ENCODE measurements at regions not wholly inside any gene's neighbourhood (a gene's known extent, or its start where the extent isn't known, plus 50 kb on each side); places are given as distances from the start of the nearest gene placed in this dataset.

DNA sequence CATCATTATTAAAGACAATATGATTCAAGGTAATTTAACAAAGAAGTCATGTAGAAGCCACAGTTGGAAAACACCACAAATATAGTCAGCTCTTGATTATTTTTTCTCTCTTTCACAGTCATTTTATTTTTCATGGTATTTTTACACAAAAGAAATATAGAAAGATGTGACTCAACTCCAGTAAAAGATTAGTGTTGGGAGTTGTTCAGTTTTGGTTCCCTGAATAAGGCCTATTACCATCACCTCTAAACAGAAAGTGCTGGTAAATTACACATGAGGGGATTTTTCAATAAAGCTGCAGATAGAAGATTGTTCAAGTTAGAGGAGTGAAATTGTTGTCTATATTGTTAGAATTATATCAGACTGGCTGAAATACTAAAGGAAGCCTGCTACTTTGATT, 107.0 kb downstream of the DDIT4L start:
- no peak for DNase-seq

DNA sequence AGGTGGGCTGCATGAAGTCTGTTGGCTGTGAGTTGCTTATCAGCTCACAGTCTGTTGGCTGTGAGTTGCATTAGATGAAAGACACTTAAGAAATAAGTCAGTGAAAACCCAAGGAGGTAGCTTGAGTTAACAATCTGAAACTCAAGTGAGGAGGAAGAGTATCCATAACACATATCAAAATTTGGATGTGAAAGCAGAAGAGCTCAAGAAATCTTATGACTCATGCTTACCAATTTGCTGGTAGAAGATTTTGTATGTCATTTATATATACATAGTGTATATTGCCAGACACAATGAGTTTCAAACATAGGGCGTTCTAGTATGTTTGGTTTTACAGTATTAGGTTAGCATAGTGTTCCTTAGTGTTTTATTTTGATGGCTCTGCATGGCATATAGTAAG, 107.4 kb downstream of the DDIT4L start:
- DNase-seq: no peak

DNA sequence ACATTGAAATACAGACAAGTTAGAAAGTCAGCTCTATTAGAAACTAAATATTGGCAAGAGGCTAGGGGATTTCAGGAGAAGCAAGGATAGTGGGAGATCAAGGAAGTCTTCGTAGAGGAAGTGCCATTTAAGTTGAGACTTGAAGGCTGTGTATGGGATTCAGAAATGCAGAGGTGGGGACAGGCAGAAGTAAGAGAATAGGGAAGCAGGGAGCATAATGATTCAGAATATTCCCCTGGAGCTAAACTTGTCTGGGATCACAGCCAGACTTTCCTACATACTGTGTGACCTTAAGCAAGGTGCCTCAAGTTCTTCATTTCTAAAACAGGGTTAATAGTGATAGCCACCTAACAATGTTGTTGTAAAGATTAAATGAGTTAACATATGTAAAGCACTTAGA, 108.8 kb downstream of the DDIT4L start:
- no peak for DNase-seq

DNA sequence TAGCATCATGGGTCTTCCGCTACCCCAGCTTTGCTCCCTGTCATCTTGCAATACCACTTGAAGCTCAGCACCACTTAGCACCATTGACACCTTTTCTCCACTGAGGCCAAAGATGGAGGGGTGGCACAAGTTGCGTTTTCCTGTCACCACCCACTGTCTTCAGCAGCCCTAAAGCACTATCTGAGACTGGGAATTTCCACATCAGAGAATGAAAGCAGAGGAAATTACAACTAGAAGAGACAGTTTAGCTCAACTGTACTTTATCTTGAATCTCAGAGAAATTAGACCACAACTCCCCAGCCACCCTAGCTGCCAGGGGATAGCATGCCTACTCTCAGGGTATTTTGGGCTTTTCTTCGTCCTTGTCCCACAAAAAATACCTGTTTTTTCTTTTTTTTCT, 111.0 kb downstream of the DDIT4L start:
- no peak for DNase-seq

DNA sequence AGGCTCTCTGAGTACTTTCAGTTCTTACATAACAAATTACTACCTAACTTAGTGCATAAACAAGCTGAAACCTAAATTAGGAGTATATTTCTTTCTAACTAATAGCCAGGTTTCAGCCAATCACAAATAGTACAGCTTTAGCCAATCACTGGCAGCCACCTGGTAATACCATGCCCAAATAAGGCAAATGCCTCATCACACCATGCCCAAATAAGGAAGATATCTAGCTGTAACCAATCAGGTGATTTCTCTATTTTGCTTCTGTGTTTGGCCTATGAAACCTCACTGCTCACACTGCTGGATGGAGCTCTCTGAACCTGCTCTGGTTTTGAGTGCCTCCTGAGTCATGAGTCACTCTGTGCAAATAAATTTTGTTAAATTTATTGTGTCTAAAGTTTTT, 113.5 kb downstream of the DDIT4L start:
- no peak for DNase-seq

DNA sequence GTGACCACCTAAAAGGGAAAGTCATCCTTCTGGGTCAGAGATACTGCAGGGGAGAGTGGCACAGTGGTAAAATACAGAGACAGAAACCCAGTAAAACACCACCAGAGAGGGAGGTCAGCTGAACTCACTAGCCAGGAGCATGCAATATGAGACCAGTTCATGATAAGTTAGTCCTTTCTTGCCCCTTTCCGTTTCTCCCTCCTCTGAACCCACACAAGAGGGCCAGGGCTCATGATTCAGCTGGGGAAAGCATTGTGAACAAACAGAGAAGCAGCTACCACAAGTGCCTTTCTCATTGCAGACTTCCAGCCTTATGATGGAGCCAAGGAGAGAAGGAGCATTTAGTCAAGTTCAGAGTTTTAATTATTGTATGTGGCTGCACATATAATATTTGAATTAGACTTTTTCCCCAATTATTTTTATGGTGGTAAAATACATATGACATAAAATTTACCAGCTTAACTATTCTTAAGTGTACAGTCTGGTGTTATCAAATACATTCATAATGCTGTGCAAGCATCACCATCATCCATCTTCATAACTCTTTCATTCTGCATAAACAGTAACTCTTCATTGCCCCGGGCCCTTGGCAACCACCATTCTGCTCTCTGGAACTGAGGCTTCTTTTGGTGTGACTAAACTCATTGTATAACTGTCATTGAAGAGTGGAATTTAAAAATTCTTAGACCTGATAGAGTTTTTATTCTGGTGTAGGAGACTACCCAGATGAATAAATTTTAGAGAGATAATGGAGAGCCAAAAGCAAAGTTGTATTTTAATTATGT, 114.6 kb downstream of the DDIT4L start:
- no peak for DNase-seq

DNA sequence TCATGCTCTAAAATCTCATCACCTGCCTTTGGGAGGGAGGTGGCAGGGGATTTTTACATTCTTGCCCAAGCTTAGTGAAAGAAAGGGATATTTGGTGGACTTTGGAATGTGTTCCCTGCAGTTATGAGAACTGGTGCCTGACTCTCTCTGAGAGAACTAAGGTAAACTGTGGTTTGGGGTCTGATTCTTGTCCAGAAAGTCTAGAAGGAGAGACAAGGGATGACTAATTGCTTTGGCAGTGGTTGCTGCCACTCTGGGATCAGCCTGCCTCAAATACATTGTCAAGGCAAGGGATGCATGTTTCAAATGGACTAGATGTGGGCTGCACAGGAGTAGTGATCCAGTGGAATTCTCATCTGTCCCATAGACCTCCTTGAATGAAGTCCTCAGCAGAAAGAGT, 115.2 kb downstream of the DDIT4L start:
- no peak for DNase-seq

DNA sequence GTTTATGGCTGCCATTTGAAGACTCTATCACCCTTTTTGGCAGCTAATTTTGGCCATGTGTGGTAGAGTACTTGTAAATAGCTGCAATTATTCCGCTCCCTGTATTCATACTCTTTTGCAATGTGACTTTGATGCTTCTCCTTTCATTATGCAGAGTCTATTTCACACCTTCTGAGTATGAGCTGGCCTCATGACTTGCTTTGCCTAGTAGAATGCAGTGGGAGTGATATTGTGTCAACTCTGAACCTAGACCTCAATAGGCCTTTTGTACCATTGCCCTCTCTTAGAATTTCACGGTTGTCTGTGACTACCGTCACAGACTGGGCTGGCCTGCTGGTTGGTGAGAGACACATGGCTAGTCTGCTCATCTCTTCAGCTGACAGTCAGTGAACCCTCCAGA, 118.8 kb downstream of the DDIT4L start:
- no peak for DNase-seq

DNA sequence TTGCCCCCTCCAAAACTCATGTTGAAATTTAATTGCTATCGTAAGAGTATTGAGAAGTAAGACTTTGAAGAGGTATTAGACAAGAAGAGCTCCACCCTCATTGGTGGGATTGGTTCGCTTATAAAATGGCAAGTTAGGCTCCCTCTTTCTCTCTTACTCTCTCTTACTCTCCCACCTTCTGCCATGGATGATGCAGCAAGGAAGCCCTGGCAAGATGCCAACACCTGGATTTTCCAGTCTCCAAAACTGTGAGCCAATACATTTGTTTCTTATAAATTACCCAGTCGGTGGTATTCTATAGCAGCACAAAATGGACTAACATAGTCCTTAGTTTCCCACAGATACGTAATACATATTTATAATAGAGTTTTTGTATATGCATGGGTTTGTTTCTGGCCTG, 119.4 kb downstream of the DDIT4L start:
- DNase-seq: no peak

DNA sequence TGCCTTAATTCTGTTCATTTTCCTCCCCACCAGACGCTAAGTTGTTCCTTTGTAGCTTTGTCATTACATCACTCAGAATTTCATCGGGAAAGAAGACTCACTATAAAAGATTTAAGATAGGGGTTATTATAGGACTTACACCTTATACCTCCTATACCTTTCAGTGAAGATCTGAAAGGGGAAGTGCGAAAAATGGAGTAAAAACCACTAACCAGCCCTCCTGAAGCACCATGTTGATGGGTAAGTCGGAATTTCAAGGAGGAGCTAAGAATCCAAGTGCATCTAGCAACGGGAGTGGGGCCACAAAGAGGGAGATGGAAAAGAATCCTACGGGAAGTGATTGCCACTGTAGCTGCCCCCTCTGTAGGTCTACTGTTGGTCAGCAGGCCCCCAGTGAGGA, 119.1 kb upstream of the H2AZ1 start:
- DNase-seq: no peak

DNA sequence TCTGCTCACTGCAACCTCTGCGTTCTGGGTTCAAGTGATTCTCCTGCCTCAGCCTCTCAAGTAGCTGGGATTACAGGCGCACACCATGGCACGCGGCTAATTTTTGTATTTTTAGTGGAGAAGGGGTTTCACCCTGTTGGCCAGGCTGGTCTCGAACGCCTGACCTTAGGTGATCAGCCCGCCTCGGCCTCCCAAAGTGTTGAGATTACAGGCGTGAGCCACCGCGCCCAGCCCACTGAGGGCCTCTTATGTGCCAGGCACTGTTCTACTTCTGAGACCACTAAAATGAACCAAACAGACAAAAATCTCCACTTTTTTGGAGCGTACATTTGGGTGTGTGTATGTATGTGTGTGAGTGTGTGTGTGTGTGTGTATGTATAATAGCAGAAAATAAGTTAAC, 117.2 kb upstream of the H2AZ1 start:
- no peak for DNase-seq

DNA sequence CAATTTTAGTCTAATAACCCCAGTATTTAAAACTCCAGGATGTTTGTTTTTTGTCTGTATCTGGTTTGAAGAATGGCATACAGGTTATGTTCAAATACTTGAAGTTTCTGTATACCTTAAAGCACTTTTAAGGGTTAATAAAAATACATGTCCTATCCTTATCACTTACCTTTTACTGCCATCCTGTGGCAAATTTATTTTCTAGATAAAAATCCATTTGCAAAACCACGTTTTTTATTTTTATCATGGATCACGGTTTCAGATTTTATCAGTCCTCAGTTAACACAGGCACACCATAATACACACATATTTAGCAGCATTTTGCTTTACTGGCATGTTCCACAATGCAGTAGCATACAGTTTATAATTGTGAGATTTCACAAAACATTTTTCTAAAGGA, 113.3 kb upstream of the H2AZ1 start:
- no peak for DNase-seq

DNA sequence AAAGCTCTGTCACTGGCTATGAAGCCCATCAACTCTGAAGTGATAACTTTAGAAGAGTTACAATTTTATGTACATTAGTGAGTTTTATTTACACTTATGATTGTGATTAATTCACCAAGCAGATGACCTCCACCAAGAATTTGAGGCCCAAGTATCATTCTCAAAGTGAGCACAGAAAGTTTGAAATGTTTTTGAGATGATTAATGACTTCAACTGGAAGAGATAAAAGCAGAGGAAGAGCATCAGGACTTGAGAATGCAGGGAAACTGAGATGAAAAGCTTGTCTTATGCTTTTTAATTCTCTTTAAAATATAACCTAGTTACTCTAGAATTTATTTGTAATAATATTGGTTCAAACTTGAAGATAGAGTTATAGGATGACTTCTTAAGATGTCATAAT, 112.8 kb upstream of the H2AZ1 start:
- no peak for DNase-seq

DNA sequence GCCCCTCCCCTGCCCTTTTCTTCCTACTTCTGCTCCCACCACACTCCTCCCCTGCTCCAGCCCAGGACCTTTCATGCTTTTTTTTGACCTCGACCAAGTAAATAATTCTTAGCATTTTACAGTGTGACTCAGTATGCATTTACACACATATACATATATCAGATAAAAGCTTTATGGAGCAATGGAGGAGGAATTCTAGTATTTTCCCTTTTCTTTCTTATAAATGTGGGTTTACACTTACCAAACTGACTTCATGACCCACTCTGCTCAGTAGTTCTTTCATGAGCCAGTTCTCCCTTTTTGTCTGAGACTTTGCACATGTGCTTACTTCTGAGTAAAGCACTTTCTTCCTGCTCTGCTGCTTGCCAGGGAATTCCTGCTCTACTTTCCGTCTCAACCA, 111.8 kb upstream of the H2AZ1 start:
- DNase-seq: no peak

DNA sequence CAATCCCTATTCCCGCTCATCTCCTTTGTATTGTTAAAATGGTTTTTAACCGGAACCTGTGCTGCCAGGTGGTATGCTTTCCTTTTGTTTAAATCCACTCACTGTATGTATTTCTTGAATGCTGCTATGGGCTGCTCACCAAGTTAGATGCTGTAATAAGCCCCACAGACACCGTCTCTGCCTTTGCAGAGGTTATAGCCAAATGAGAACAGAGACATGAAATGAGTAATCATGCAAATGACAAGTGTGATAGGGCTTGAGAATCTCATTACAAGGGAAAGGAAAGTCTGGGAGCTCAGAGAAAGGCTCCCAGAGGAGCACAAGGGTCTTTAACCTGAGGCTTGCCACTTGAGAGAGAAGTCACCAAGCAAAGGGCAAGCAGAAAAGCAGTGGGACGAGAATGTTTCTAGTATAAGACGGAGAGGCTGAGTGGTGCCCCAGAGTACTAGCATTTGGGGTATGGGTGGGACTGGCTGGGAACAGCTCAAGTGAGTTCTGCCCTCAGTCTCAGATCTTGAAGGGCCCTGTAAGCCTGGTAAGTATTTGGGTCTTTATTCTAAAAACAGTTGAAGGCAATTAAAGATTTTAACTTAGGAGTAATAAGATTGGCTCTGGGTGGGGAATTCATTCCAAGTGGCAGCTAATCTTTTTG, 110.8 kb upstream of the H2AZ1 start:
- DNase-seq: no peak

DNA sequence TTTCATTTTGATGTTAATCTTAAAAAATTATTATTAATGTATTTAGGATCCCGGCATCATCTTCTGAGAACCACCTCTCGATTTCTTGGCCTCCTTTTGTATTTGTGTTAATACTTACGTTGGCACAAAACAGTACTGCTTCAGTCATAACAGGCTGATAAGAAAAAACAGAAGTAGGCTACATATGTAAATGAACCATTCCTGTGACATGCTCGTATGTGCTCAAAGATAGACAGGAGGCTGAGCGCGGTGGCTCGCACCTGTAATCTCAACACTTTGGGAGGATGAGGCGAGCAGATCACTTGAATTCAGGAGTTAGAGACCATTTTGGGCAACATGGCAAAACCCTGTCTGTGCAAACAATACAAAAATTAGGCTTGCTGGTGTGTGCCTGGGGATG, 109.4 kb upstream of the H2AZ1 start:
- DNase-seq: no peak

DNA sequence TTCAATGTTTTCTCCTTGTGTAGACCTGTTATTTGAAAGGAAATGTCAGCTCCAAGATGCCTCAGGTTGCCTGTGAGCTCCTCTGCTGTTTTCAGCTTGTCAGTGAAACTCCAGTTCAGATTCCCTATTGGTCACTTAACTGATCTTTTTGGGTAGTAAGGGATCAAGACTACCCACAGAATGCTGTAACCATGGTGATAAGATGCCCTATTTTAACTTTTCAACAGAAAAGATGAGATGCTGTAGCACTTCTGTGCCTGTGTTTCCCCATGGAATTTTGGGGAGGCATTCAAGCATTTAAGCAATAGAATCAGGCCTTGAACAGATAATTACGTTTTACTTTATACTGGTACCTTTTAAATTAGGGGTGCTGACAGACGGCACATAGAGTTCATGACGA, 106.6 kb upstream of the H2AZ1 start:
- no peak for DNase-seq

DNA sequence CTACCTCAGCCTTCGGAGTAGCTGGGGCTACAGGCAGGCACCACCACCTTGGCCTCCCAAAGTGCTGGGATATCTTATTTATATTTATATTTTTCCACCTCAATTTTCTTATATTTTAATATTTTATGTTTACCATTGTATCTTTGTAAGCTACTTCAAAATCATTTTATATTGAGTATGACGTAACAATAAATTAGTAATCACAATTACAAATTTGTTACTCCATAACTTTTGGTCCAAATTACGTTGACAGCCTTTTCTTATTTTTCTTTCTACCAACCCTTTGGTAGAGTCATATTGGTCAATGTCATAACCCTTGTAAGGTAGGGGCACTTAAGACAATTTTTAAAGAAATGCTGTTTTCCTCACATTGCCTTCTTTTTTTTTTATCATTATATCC, 104.0 kb upstream of the H2AZ1 start:
- no peak for DNase-seq

DNA sequence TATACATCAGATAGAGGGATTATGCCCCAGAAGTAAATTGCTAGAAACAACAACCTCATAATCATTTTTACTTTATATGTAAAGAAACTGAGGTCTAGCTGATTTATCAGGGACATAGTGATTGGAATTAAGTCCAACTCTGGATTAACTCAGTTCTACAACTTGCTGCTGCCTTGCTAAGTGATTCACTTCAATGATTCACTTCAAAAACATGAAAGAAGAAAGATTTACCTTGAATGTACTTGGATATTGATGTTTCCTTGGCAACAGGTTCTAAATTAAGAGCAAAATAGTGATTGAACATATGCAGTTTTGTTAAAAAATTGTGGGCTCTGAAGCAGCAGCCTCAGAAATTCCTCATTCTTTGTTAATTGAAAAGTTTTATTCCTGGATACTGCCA, 99.8 kb upstream of the H2AZ1 start:
- no peak for DNase-seq

DNA sequence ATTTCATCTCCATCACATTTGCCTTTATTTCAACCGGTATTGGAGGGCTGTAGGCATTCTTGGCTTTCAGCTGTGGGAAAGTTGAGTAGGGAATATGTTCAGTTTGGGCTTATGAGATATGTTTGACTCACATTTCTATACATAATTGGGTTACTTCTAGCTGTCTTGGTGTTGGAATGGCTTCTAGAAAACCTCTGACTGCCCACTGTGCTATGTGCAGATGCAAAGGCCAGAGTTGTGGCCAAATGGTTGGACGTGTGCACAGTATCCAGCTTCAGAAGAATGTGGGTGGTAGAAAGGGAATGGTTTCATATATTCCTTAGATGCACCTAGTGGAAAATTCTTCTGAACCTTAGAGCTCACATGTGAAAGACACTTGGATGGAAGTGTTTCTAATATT, 92.6 kb upstream of the H2AZ1 start:
- no peak for DNase-seq

DNA sequence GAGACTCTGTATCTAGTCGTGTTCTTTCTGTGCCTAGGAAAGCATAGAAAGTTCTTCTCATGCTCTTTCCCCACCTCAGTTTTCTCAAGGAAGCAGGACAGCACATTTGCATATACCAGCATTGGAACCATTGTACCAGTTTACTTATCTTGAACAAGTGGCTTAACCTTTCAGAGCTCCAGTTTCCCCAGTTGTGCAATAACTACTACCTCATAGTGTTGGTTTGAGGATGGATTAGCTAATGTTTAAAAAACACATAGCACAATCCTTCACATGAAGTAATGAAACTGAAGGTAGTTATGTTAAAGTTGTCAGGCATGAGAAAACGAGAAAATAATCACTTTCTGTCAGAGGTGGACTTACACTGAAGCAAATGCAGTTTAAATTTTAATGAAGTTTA, 92.2 kb upstream of the H2AZ1 start:
- no peak for DNase-seq

DNA sequence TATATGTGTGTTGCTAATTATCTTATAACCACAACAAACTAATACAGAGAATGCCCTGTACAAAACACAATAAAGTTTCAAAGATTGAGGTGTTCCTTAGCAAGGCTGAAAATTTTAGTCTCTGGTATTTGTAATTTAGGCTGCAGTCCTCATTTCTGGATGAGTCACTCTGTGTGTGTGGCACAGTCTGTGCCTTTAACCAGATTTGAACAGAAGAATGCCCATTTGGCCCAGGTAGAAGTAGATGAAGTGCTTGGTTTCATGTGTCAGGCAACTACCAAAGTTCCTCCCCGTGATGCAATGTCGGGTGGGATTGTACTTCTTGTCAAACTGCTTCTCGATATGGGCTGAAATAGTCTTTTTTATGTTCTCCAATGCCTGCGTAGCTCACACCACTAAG, 91.6 kb upstream of the H2AZ1 start:
- no peak for DNase-seq

DNA sequence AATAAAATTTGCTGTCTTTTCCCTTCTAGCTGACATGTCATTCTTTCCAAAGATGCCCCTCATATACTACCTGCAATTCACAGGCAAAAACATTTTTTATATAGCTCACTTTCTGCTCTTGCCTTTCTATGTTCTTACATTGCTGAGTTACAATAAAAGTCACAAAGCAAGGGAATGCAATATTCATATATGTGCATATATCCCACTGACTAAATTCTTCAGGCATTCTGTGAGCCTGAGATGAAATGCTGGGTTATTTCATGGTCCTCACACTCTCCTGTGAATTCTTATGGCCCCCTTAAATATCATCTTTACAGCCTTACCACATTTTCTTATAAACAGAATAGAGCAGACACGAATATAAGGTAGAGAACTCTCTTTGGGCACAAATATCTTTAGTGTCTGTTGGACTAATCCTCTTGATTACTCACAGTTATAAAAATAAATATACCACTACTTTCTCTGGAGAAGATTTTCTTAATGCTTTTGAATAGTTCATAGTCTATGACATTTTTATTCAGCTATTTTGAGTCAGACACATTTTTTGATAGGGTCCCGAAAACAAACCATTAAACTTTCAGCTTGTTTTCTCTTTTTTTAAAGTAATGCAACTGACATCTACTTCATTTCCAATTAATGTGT, 84.1 kb upstream of the H2AZ1 start:
- DNase-seq: no peak

DNA sequence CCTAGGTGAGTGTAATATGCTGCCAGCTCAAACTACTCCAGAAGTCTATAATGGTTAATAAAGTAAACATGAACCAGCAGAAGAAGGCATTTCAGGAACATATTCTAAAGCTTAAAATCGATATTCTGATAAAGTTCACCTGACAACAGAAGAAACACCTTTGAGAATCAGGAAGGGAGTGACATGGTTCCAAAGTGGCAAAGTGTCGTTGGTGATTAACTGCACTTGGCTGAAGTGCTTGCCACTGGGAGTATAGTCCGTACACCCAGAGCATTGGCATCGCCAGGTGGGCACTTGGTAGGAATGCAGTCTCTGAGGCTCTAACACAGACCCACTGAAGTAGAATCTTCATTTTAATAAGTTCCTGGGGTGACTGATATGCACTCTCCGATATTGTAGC, 76.0 kb upstream of the H2AZ1 start:
- no peak for DNase-seq

DNA sequence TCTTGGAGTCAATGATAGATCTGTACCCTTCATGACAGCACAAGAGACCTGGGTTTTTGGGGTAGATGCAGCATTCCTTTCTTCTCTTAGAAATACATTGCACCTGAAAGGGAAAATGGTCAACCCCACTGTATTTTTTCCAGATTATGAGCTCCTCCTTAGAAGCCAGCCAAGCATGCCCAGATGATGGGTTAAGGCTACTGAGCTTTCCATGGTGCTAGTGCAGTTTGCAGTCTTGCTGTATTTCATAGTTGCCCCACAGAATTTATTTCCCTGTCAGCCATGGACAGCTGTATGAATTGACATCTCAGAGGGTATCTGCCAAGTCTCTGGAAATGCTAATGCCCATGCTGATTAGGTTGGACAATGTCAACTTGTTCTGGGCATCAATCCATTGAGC, 73.7 kb upstream of the H2AZ1 start:
- no peak for DNase-seq

All from NCI-H2081 treated with DMSO at 0.1 percent for 48 hours (cell line).